OCI-LY7 (cell line): ENCODE measurements at regions not wholly inside any gene's neighbourhood (a gene's known extent, or its start where the extent isn't known, plus 50 kb on each side); places are given as distances from the start of the nearest gene placed in this dataset.

Experiments
- BruUV-seq: library from RNA; stranded (reverse); fragments of 400-500 nt; replicated peaks from 2 replicates; lab custom pipeline; 2021; lab: Mats Ljungman, UMichigan
- CTCF ChIA-PET: fragments of 300-600 bp; sonication (Branson Sonifier 250); formaldehyde crosslinking; loops from one replicate; lab custom pipeline; 2022; ENCODE audit warnings: antibody characterized with exemption; ENCODE audit not compliant: unreplicated experiment; lab: Charles Lee
- POLR2A ChIA-PET: fragments of 300-600 bp; sonication (Branson Sonifier 250); formaldehyde crosslinking; loops from one replicate; lab custom pipeline; 2022; ENCODE audit warnings: antibody characterized with exemption; lab: Charles Lee
- DNase-seq: peaks from one replicate; pipeline ENCODE4 v3.0.0-alpha.2; 2015; ENCODE audit warnings: low spot score
- H2AFZ ChIP-seq: fragments of 200-600 bp; sonication (generic), shearing (Covaris generic); 2 replicates; pipeline ENCODE4 v1.6.1; 2014; ENCODE audit warnings: mild to moderate bottlenecking, antibody characterized with exemption, low read length, moderate library complexity
- H3K27ac ChIP-seq: fragments of 200-600 bp; sonication (generic); 2 replicates; pipeline ENCODE4 v1.5.1; 2014; ENCODE audit warnings: mixed run types, low read depth, mild to moderate bottlenecking, moderate library complexity, low read length, inconsistent platforms; ENCODE audit not compliant: poor library complexity, severe bottlenecking
- H3K36me3 ChIP-seq: fragments of 200-600 bp; sonication (generic); 2 replicates; pipeline ENCODE4 v1.6.1; 2014; ENCODE audit warnings: mild to moderate bottlenecking, antibody characterized with exemption, low read length, moderate library complexity, mixed read lengths; ENCODE audit not compliant: insufficient read depth
- H3K4me1 ChIP-seq: fragments of 200-600 bp; sonication (generic); 2 replicates; pipeline ENCODE4 v1.5.1; 2014; ENCODE audit warnings: mild to moderate bottlenecking, low read length; ENCODE audit not compliant: insufficient read depth, poor library complexity, severe bottlenecking
- H3K4me2 ChIP-seq: fragments of 200-600 bp; sonication (generic); 2 replicates; pipeline ENCODE4 v1.6.1; 2014; ENCODE audit warnings: mild to moderate bottlenecking, low read length
- H3K4me3 ChIP-seq: fragments of 200-600 bp; sonication (generic); 2 replicates; pipeline ENCODE4 v1.5.1; 2014; ENCODE audit warnings: mild to moderate bottlenecking, low read depth, low read length; ENCODE audit not compliant: poor library complexity, severe bottlenecking
- H3K79me2 ChIP-seq: fragments of 200-600 bp; sonication (generic); 2 replicates; pipeline ENCODE4 v1.6.1; 2016; ENCODE audit warnings: low read depth, mild to moderate bottlenecking, low read length, moderate library complexity, mixed read lengths; ENCODE audit not compliant: insufficient read depth
- H3K9me2 ChIP-seq: fragments of 200-600 bp; sonication (generic); 2 replicates; pipeline ENCODE4 v1.6.1; 2016; ENCODE audit warnings: mild to moderate bottlenecking, low read length, mixed read lengths; ENCODE audit not compliant: insufficient read depth
- H3K9me3 ChIP-seq: fragments of 200-600 bp; sonication (generic); 2 replicates; pipeline ENCODE4 v1.6.1; 2014; ENCODE audit warnings: mild to moderate bottlenecking, mixed run types, low read length, mixed read lengths
- H4K20me1 ChIP-seq: fragments of 200-600 bp; sonication (generic); 2 replicates; pipeline ENCODE4 v1.6.1; 2014; ENCODE audit warnings: mild to moderate bottlenecking, antibody characterized with exemption, low read length, moderate library complexity, mixed read lengths; ENCODE audit not compliant: insufficient read depth
- EZH2phosphoT487 ChIP-seq: fragments of 200-600 bp; sonication (generic); IDR thresholded peaks from 2 replicates; pipeline ENCODE4 v1.6.1; 2018; ENCODE audit warnings: low read depth, borderline replicate concordance, mild to moderate bottlenecking, mixed run types, antibody characterized with exemption, low read length, moderate library complexity, mixed read lengths
- intact Hi-C: fragments of 100-400 bp; cut with micrococcal nuclease; formaldehyde crosslinking; loops from one replicate; pipeline ENCODE4 v1.10.0; 2022; ENCODE audit not compliant: unreplicated experiment
- TF ChIP-seq, protein P1 (sequence below): fragments of 200-600 bp; sonication (generic); conservative IDR thresholded peaks from 2 replicates; pipeline ENCODE4 v1.5.1; 2014; ENCODE audit warnings: mild to moderate bottlenecking, antibody characterized with exemption, low read length, moderate library complexity, mixed read lengths

DNA sequence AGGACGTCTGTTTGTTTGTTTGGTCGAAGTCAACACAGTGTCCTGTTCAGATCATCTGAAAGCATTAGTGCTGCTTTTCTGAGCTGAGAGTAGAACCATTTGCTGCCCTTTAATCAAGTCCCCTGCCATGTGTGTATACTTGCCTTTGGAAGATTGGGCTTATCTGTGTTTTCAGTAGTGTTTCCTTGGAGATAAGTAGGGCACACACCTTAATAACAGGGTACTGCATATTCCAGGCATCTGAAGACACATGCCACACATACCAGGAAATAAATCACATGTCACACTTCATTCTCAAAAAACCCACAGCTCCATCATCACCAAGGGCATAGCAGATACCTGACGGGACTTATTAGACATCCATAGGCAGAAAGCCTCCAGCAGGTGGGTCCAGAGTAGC is 157.4 kb downstream of the SOX11 start:
- H4K20me1 ChIP-seq = no peaks in the 10 kb centered on the region
- no peaks in the 10 kb centered on the region for H3K4me1 ChIP-seq
- H2AFZ ChIP-seq = no peak overlapping the region
- H3K9me2 ChIP-seq = no peaks in the 10 kb centered on the region
- TF ChIP-seq EZH2phosphoT487 = no peak
- TF ChIP-seq, protein P1, sequence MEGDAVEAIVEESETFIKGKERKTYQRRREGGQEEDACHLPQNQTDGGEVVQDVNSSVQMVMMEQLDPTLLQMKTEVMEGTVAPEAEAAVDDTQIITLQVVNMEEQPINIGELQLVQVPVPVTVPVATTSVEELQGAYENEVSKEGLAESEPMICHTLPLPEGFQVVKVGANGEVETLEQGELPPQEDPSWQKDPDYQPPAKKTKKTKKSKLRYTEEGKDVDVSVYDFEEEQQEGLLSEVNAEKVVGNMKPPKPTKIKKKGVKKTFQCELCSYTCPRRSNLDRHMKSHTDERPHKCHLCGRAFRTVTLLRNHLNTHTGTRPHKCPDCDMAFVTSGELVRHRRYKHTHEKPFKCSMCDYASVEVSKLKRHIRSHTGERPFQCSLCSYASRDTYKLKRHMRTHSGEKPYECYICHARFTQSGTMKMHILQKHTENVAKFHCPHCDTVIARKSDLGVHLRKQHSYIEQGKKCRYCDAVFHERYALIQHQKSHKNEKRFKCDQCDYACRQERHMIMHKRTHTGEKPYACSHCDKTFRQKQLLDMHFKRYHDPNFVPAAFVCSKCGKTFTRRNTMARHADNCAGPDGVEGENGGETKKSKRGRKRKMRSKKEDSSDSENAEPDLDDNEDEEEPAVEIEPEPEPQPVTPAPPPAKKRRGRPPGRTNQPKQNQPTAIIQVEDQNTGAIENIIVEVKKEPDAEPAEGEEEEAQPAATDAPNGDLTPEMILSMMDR = no peak
- H3K79me2 ChIP-seq = no peaks in the 10 kb centered on the region
- no peaks in the 10 kb centered on the region for H3K9me3 ChIP-seq
- no peak for DNase-seq
- intact Hi-C loops = no loop called here
- H3K36me3 ChIP-seq = no peaks in the 10 kb centered on the region
- ChIA-PET CTCF (no interaction called here), POLR2A (interaction anchor here (0.6 kb wide), 1 partner anchor 8 kb away, joined by 3 read pairs; no protein-coding TSS in a partner anchor)
- H3K27ac ChIP-seq = no peak overlapping the region
- H3K4me2 ChIP-seq = no peak overlapping the region
- H3K4me3 ChIP-seq = no peak overlapping the region
- no TSS peak for BruUV-seq

DNA sequence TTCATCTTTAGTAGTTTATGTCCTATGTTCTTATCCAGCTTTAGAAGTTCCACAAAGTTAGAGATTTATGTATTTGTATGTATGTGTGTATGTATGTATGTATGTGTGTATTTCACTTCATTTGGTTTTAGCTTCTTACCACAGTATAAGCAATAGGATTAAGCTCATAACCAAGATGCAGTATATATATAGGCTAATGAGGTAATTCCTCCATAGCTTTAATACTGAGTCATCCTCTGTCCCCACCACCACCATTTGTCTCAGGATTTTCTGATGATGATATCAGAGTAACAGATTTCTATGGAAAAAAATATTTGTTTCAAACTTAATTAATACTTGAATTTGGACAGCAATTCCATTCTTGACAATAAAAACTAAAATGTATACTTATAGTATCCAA is 159.2 kb downstream of the SOX11 start:
- H2AFZ ChIP-seq = no peak overlapping the region
- no peaks in the 10 kb centered on the region for H3K9me2 ChIP-seq
- H3K4me1 ChIP-seq = no peaks in the 10 kb centered on the region
- TF ChIP-seq, protein P1 = no peak
- TF ChIP-seq EZH2phosphoT487 = no peak
- DNase-seq = no peak
- intact Hi-C loops = no loop called here
- no peaks in the 10 kb centered on the region for H3K79me2 ChIP-seq
- no peak overlapping the region for H3K27ac ChIP-seq
- H3K9me3 ChIP-seq = no peaks in the 10 kb centered on the region
- BruUV-seq = no TSS peak
- ChIA-PET POLR2A (interaction anchor here (0.6 to 1.0 kb wide), 2 partner anchors 75 to 348 kb away, joined by 3 read pairs; no protein-coding TSS in a partner anchor), CTCF (interaction anchor here (0.6 kb wide), 1 partner anchor 11 kb away, joined by 3 read pairs; no protein-coding TSS in a partner anchor)
- no peaks in the 10 kb centered on the region for H4K20me1 ChIP-seq
- H3K4me3 ChIP-seq = no peak overlapping the region
- no peak overlapping the region for H3K4me2 ChIP-seq
- no peaks in the 10 kb centered on the region for H3K36me3 ChIP-seq

DNA sequence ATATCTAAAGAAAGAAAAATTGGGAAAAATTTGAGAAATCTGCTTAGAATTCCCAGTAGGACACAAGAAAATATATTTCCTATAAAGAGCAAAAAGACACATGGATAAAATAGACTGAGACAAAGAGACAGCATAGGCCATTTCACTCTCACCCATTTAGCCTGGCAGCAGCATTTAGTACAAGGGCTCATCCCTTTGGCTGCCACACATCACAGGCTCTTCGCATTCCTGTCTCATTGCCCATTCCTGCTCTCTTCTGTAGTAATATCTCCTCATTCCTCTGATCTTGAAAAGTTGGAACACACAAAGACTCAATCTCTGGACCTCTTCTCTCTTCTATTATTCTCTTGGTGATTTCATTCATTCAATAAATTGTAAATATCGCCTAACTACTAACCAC is 162.6 kb downstream of the SOX11 start:
- no peak overlapping the region for H3K27ac ChIP-seq
- TF ChIP-seq, protein P1 = no peak
- no peak for TF ChIP-seq EZH2phosphoT487
- no peaks in the 10 kb centered on the region for H3K4me1 ChIP-seq
- no TSS peak for BruUV-seq
- no peaks in the 10 kb centered on the region for H3K36me3 ChIP-seq
- no peak overlapping the region for H3K4me3 ChIP-seq
- no peaks in the 10 kb centered on the region for H3K9me2 ChIP-seq
- ChIA-PET CTCF (no interaction called here), POLR2A (interaction anchor here (0.6 to 0.7 kb wide), 3 partner anchors 81 to 1940 kb away, joined by 3 to 6 read pairs (median 4); no protein-coding TSS in a partner anchor)
- H3K4me2 ChIP-seq = no peak overlapping the region
- intact Hi-C loops = no loop called here
- H3K79me2 ChIP-seq = no peaks in the 10 kb centered on the region
- no peaks in the 10 kb centered on the region for H4K20me1 ChIP-seq
- no peak for DNase-seq
- no peaks in the 10 kb centered on the region for H3K9me3 ChIP-seq
- H2AFZ ChIP-seq = no peak overlapping the region
